Neural progenitor cell (in vitro differentiated cells): ENCODE measurements at regions not wholly inside any gene's neighbourhood (a gene's known extent, or its start where the extent isn't known, plus 50 kb on each side); places are given as distances from the start of the nearest gene placed in this dataset.
A peak's percentile ranks its signal among the peaks of the same experiment; 100 is the strongest.

Source experiments
- DNase-seq: peaks from one replicate; pipeline ENCODE4 v3.0.0-alpha.2; 2016; ENCODE audit warnings: low spot score
- H2AFZ ChIP-seq: fragments of 200-600 bp; sonication (generic); replicated peaks from 2 replicates; pipeline ENCODE4 v1.6.1; 2016; ENCODE audit warnings: antibody characterized with exemption
- H3F3A ChIP-seq: fragments of 200-600 bp; sonication (generic); 2 replicates; pipeline ENCODE4 v1.6.1; 2016; ENCODE audit warnings: antibody characterized with exemption, low read depth
- H3K27ac ChIP-seq: fragments of 200-600 bp; sonication (generic); 2 replicates; pipeline ENCODE4 v1.5.1; 2016; ENCODE audit warnings: mild to moderate bottlenecking
- H3K27me3 ChIP-seq: fragments of 200-600 bp; sonication (generic); 2 replicates; pipeline ENCODE4 v1.6.1; 2016; ENCODE audit warnings: mild to moderate bottlenecking, moderate library complexity
- H3K36me3 ChIP-seq: fragments of 200-600 bp; sonication (generic); 2 replicates; pipeline ENCODE4 v1.5.1; 2016
- H3K4me1 ChIP-seq: fragments of 200-600 bp; sonication (generic); 2 replicates; pipeline ENCODE4 v1.6.1; 2016; ENCODE audit warnings: mixed run types
- H3K4me2 ChIP-seq: fragments of 200-600 bp; sonication (generic); 2 replicates; pipeline ENCODE4 v1.6.1; 2016
- H3K4me3 ChIP-seq: fragments of 200-600 bp; sonication (generic); 2 replicates; pipeline ENCODE4 v1.5.1; 2016
- H3K79me2 ChIP-seq: fragments of 200-600 bp; sonication (generic); 2 replicates; pipeline ENCODE4 v1.6.1; 2016; ENCODE audit warnings: low read depth
- H3K9ac ChIP-seq: fragments of 200-600 bp; sonication (generic); 2 replicates; pipeline ENCODE4 v1.6.1; 2016
- H3K9me3 ChIP-seq: fragments of 200-600 bp; sonication (generic); 2 replicates; pipeline ENCODE4 v1.5.1; 2016; ENCODE audit warnings: low read depth
- H4K20me1 ChIP-seq: fragments of 200-600 bp; sonication (generic); 2 replicates; pipeline ENCODE4 v1.6.1; 2016; ENCODE audit warnings: low read depth
- H3K27ac Mint-ChIP-seq: 3 replicates; pipeline ENCODE4 v1.8.0; 2021; ENCODE audit warnings: mixed read lengths
- H3K27me3 Mint-ChIP-seq: 2 replicates; pipeline ENCODE4 v1.8.0; 2022; ENCODE audit warnings: low read depth, mild to moderate bottlenecking, inconsistent platforms, moderate library complexity, mixed read lengths; ENCODE audit not compliant: insufficient read depth
- H3K36me3 Mint-ChIP-seq: 3 replicates; pipeline ENCODE4 v1.8.0; 2021; ENCODE audit warnings: mixed read lengths
- H3K4me1 Mint-ChIP-seq: 3 replicates; pipeline ENCODE4 v1.8.0; 2021; ENCODE audit warnings: mixed read lengths
- H3K4me3 Mint-ChIP-seq: 3 replicates; pipeline ENCODE4 v1.8.0; 2021; ENCODE audit warnings: mild to moderate bottlenecking, moderate library complexity, mixed read lengths
- H3K9me3 Mint-ChIP-seq: 3 replicates; pipeline ENCODE4 v1.8.0; 2020; ENCODE audit warnings: mixed read lengths
- EZH2 ChIP-seq: fragments of 200-600 bp; sonication (generic); IDR thresholded peaks from 2 replicates; pipeline ENCODE4 v1.6.1; 2017; ENCODE audit warnings: antibody characterized with exemption, mild to moderate bottlenecking, moderate library complexity
- EZH2phosphoT487 ChIP-seq: fragments of 200-600 bp; sonication (generic); IDR thresholded peaks from 2 replicates; pipeline ENCODE4 v1.6.1; 2017; ENCODE audit warnings: antibody characterized with exemption
- TF ChIP-seq, protein P1 (sequence below): fragments of 200-600 bp; sonication (generic); IDR thresholded peaks from 2 replicates; pipeline ENCODE4 v1.5.1; 2017; ENCODE audit warnings: antibody characterized with exemption, mild to moderate bottlenecking

DNA sequence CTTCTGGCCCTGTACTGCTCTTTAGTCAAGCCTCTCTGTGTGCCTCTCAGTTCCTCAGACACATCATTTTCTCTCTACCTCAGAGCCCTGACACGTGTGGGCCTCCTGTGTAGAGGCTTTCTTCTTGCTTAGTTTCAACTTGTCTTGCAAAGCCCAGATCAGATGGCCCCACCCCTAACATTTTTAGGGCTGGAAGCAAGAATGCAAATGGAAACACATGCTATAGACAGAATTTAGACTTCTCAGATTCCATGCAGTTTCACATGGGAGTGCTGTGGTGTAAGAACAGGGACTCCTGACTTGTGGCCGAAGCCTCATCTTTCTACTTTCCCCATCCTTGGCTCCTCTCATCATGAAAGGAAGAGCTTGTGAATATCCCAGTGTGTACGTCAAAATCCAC is 350.7 kb downstream of the DCHS2 start:
- Histone ChIP-seq H3K36me3 (no peaks in the 10 kb centered on the region), H3K9ac (no peak overlapping the region), H3K4me1 (peaks cover 2% of the 10 kb centered on the region), H4K20me1 (no peaks in the 10 kb centered on the region), H3K4me2 (no peak overlapping the region), H3K27ac (no peak overlapping the region), H3K27me3 (no peaks in the 10 kb centered on the region), H3K4me3 (no peak overlapping the region), H3F3A (no peaks in the 10 kb centered on the region), H3K9me3 (no peaks in the 10 kb centered on the region), H3K79me2 (no peaks in the 10 kb centered on the region), H2AFZ (no peak overlapping the region)
- no peak overlapping the region for H3K4me3 Mint-ChIP-seq
- no peaks in the 10 kb centered on the region for H3K9me3 Mint-ChIP-seq
- DNase-seq, result no peak
- peak overlapping the region; percentile 28 for H3K27ac Mint-ChIP-seq
- no peaks in the 10 kb centered on the region for H3K36me3 Mint-ChIP-seq
- H3K4me1 Mint-ChIP-seq, result no peaks in the 10 kb centered on the region
- no peak for TF ChIP-seq EZH2phosphoT487
- TF ChIP-seq, protein P1, sequence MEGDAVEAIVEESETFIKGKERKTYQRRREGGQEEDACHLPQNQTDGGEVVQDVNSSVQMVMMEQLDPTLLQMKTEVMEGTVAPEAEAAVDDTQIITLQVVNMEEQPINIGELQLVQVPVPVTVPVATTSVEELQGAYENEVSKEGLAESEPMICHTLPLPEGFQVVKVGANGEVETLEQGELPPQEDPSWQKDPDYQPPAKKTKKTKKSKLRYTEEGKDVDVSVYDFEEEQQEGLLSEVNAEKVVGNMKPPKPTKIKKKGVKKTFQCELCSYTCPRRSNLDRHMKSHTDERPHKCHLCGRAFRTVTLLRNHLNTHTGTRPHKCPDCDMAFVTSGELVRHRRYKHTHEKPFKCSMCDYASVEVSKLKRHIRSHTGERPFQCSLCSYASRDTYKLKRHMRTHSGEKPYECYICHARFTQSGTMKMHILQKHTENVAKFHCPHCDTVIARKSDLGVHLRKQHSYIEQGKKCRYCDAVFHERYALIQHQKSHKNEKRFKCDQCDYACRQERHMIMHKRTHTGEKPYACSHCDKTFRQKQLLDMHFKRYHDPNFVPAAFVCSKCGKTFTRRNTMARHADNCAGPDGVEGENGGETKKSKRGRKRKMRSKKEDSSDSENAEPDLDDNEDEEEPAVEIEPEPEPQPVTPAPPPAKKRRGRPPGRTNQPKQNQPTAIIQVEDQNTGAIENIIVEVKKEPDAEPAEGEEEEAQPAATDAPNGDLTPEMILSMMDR, result no peak
- TF ChIP-seq EZH2, result no peak
- no peaks in the 10 kb centered on the region for H3K27me3 Mint-ChIP-seq

DNA sequence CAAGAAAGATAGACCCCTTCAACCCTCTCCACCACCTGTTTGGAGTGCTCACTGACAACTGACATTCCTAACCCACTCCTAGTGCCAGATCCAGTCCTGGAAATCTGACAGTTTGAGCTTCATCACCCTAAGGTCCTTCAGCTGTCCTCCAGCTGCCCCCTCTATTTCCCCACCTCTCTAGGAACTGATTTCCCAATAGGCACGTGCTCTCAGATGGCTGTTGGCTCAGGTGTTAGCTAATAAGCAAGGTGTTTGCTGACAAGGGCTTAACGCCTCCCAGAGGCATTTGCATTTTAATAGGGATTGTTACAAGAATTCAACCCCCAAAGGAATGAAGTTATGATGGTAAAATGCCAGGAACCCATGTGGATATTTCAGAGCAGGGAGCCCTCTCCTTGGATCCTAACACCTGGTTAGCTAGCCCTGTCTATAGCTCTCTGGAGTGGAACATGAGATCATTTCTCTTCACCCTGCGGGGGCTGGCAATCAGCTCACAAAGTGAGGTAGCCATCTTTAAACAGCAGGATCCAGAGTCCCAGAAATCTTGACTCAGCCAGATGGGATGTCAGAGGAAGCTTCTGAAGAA is 348.5 kb upstream of the SFRP2 start:
- Mint-ChIP-seq H3K27me3 (peaks cover 3% of the 10 kb centered on the region), H3K4me1 (no peaks in the 10 kb centered on the region), H3K9me3 (no peaks in the 10 kb centered on the region), H3K4me3 (no peak overlapping the region), H3K36me3 (no peaks in the 10 kb centered on the region), H3K27ac (no peak overlapping the region)
- Histone ChIP-seq H4K20me1 (no peaks in the 10 kb centered on the region), H3K36me3 (no peaks in the 10 kb centered on the region), H3F3A (no peaks in the 10 kb centered on the region), H3K4me2 (no peak overlapping the region), H3K9ac (no peak overlapping the region), H3K9me3 (no peaks in the 10 kb centered on the region), H2AFZ (peak overlapping the region; percentile 73), H3K4me3 (no peak overlapping the region), H3K27ac (no peak overlapping the region), H3K4me1 (peaks cover 2% of the 10 kb centered on the region), H3K79me2 (no peaks in the 10 kb centered on the region), H3K27me3 (no peaks in the 10 kb centered on the region)
- no peak for DNase-seq
- TF ChIP-seq, protein P1, result no peak
- TF ChIP-seq EZH2 (no peak), EZH2phosphoT487 (no peak)

DNA sequence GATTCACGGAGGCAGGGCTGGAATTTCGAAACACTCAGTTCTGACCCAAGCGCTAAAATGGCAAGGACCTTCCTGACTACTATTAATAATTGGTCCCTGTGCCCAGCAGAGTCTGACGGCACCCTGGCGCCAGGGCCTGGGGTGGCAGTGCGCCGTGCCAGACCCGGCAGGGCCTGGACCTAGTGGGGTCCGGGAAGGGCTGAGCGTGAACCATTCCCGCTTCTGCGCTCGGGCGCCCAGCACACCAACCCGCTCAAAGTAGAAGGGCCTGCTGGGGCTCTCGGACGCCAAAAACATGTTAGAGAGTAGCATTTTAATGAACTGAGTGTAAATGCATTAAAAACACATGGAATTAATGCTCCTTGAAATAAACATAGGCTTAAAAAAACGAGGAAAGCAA is 346.7 kb upstream of the SFRP2 start:
- no peak for DNase-seq
- H3K4me1 Mint-ChIP-seq, result no peaks in the 10 kb centered on the region
- no peaks in the 10 kb centered on the region for H3K9me3 Mint-ChIP-seq
- no peak overlapping the region for H3K4me3 ChIP-seq
- no peak overlapping the region for H3K4me2 ChIP-seq
- no peaks in the 10 kb centered on the region for H3K27me3 ChIP-seq
- no peaks in the 10 kb centered on the region for H3F3A ChIP-seq
- H3K27ac ChIP-seq, result no peak overlapping the region
- peaks cover 2% of the 10 kb centered on the region for H3K4me1 ChIP-seq
- H3K9me3 ChIP-seq, result no peaks in the 10 kb centered on the region
- no peaks in the 10 kb centered on the region for H3K36me3 ChIP-seq
- no peaks in the 10 kb centered on the region for H4K20me1 ChIP-seq
- H3K4me3 Mint-ChIP-seq, result no peak overlapping the region
- no peaks in the 10 kb centered on the region for H3K79me2 ChIP-seq
- H3K9ac ChIP-seq, result no peak overlapping the region
- no peak overlapping the region for H3K27ac Mint-ChIP-seq
- no peak overlapping the region for H2AFZ ChIP-seq
- H3K36me3 Mint-ChIP-seq, result no peaks in the 10 kb centered on the region
- no peak for TF ChIP-seq EZH2phosphoT487
- H3K27me3 Mint-ChIP-seq, result peaks cover 3% of the 10 kb centered on the region

DNA sequence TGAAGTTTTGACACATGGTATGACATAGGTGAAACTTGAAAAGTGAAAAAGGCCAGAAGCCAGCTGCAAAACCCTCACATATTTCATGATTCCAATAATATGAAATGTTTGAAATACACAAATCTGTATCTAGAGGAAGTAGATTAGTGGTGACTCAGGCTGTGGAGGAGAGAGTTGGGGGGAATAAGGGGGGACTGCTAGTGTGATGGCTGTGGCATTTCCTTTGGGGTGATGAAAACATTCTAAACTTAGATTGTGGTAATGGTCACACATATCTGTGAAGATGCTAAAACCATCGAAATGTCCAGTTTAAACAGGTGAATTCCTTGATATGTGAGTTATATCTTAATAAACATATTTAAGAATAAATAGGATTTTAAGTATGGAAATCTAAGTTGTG is 343.5 kb upstream of the SFRP2 start:
- no peaks in the 10 kb centered on the region for H3K36me3 ChIP-seq
- H3K4me3 ChIP-seq, result no peak overlapping the region
- H2AFZ ChIP-seq, result no peak overlapping the region
- H3K27me3 Mint-ChIP-seq, result peaks cover 3% of the 10 kb centered on the region
- H3K9ac ChIP-seq, result no peak overlapping the region
- H3K4me2 ChIP-seq, result no peak overlapping the region
- H3K27me3 ChIP-seq, result no peaks in the 10 kb centered on the region
- no peaks in the 10 kb centered on the region for H3F3A ChIP-seq
- TF ChIP-seq, protein P1, result no peak
- TF ChIP-seq EZH2phosphoT487 (no peak), EZH2 (no peak)
- no peak for DNase-seq
- H3K36me3 Mint-ChIP-seq, result peaks cover 7% of the 10 kb centered on the region
- no peak overlapping the region for H3K27ac Mint-ChIP-seq
- H4K20me1 ChIP-seq, result no peaks in the 10 kb centered on the region
- H3K9me3 ChIP-seq, result no peaks in the 10 kb centered on the region
- no peak overlapping the region for H3K4me3 Mint-ChIP-seq
- H3K4me1 ChIP-seq, result no peaks in the 10 kb centered on the region
- peaks cover 2% of the 10 kb centered on the region for H3K9me3 Mint-ChIP-seq
- H3K79me2 ChIP-seq, result no peaks in the 10 kb centered on the region
- H3K4me1 Mint-ChIP-seq, result no peaks in the 10 kb centered on the region
- H3K27ac ChIP-seq, result no peak overlapping the region
